ENCODE measurements at regions not wholly inside any gene's neighbourhood (a gene's known extent, or its start where the extent isn't known, plus 50 kb on each side); places are given as distances from the start of the nearest gene placed in this dataset.
"Not testable (repeated sequence)": the region's sequence is repeated elsewhere in the genome, so short reads cannot be mapped to it uniquely, and the experiment has no call there.

DNA sequence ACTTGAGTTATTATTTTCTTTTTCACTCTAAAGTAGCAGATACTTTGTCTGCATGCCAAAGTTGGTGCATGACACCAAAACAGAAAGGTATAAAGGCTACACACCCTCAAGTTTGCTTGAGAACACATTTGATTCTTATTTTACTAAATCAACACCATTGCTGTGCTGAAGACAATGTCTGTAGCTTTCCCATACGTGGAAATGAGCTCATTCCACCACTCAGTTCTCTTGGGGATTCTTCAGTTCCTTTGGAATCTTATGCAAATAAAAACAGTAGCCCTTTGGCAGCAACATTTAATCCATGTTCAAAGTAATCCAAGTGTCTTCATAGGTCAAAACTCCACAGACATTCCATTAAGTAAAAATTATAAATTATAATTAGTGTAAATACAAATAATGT is 264.9 kb downstream of the TLE1 start:
- FAIRE-seq = no peak

DNA sequence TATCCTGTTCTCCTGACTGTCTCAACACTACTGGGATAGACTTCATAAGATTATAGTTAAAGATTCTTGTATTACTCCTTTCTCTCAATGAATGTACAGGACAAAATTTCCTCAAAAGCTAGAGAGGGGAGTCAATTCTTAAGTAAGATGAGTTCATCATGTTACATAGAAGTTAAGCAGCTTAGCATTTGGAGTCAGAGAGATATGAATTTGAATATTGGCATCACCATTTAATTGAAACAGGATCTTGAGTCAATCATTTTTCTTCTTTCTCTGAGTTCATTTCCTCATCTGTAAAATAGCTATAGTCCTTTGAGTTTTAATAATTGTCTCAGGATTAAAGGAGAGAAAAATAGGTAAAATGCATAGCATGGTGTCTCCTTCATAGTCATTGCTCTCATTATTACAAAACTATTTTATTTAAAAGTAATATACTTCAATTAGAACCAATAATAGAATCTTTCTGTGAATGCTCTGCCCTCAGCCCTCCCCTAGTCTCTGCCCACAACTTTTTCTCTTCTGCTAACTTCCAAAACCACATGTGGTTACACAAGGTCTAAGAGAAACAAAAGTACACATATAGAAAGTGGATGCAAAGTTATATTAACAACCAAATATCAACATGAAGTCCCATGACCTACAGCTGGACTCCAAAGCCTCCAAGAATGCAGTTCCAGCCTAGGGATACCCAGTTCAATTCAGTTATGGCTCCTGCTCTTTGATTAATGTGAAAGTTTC is 265.6 kb downstream of the TLE1 start:
- FAIRE-seq = no peak

DNA sequence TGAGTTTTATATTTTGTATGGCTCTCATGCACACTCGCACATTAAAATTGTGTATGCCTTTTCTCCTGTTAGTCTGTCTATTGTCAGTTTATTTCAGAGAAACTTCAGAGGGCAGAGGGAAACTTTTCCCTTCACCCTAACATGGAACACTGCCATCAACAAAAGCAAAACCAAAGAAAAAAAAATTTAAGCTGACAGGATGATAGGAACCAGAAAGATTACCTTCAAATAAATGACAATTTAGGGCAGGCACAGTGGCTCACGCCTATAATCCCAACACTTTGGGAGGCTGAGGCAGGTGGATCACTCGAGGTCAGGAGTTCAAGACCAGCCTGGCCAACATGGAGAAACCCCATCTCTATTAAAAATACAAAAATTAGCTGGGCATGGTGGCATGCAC is 268.3 kb downstream of the TLE1 start:
- FAIRE-seq = not testable (repeated sequence)

DNA sequence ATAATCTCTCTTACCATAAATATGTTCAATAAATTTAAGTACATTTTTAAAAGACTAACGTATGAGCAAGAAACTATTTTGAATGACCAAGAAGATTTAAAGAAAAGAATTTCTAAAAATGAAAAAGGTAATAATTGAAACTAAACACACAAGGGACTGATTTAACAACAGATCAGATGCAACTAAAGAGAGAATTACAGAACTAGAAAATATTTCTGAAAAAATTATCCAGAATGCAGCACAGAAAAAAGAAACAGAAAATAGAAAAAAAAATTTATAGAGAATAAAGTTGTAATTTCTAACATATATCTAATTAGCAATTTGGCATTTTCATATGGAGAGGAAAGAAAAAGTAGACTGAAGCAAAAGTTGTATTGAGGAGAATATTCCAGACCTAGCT is 269.3 kb downstream of the TLE1 start:
- FAIRE-seq = no peak

DNA sequence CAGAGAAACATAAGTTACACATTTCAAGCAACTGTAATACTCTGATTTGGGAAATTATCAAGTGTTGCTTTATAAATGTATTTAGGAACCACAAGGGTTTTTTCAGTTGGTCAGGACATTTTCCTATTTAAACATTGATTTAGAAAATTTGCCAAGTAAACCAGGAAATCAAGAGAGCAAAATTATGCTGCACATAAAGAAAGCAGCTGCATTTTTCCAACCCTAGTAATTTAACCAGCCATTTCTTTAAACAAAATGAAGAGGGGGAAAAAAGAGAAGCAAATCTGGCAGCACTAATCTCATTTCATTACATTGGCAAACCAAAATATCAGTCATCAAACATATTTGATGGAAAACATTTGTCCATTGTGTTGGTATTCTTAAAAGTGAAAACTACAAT is 271.4 kb downstream of the TLE1 start:
- FAIRE-seq = no peak

DNA sequence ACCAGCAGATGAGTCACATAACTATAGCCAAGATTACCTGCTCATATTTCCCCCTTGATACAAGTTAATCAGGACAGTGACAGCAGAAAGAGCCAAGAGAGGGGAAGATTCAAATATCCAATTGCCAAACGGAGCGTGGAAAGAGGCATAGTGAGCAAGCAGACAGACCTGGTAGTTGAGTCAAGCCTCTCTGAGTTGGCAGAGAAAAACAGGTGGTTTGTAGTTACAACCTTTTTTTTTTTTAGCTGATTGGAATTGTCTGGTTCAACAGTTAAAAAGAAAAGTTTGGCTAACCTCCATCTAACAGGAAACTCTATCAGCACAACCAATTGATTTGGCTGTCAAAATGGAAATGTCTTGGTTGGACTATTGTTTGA is 272.1 kb downstream of the TLE1 start:
- FAIRE-seq = no peak

DNA sequence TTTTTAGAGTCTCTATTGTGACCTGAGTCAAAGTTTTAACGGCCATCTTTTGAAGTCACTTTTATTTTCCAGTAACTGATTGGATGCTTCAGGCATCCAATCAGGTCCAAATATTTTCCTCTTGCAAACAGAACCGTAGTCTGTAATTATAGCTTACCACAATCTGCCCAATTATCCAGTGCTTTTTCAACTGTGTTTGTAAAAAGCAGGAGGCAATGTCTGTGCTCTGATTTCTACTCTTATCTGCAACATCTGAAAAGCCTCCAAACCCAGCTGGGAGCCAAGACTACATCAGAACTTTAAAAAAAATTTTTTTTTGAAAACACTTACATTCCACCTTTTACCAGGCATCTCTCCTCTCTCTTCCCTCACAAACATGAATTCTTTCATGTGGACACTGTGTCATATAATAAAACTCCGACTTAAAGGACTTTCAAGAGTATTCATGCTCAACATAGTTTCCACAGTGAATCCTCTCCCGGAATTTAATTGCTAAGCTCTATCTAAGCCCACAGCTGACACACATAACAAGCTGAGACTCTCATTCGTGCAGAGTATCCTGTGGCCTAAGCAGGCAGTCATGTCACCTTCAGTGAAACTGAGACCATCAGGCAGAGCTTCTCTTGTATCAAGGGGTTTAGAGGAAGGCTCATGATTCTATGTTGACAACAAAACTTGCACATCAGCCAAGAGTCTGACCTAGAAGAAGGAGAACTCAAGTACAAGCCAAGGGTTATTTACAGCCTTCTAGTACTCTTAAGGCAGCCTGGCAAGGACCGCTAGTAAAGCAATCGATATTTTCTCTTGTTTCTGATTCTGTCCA is 272.7 kb downstream of the TLE1 start:
- FAIRE-seq = no peak

DNA sequence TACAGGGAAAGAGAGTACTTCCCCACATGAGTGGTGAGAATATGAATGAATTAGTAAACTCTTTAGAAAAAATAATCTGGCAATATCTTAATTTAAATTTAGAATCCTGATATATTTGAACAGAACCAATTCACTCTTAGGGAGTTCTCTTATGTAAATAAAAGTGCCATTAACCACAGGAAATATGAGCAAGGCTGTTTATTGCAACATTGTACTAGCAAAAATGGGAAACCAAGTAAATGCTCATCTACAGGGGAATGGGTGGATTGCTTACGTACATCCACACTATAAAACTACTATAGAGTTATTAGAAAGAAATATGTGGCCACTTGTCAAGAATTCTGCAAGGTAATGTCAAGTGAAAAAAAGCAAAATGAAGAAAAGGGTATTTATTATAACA is 274.5 kb downstream of the TLE1 start:
- no peak for FAIRE-seq

DNA sequence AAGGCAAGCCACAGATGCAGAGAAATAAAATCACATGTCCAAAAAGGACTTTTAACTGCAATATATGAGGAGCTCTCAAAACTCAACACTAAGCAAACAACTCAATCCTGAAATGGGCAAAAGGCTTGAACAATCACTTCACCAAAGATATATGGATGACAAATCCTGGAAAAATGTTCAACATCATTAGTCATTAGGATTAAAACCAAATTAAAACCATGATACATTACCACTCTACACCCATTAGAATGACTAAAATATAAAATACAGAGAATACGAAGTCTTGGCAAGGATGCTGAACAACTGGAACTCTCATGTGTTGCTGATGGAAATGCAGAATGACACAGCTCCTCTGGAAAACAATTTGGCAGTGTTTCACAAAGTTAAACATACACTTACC is 277.4 kb downstream of the TLE1 start:
- FAIRE-seq = no peak

DNA sequence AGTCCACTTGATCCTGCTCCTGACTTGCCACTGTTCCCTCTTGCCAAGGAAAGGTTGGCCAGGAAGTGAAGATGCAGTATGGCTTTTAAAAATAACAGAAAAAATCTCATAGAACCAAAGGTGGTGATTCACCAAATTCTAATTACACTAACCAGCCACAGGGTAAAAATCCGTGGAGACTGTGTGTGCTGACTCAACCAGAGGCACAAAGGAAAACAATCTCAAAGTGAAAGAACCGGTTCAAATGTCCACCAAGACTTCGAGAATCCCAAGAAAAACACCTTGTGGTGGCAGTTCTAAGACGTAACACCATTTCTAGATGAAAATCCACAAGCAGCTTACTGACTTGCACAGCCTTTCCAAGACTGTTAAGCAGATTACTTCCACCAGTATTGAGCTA is 279.1 kb downstream of the TLE1 start:
- FAIRE-seq = no peak

DNA sequence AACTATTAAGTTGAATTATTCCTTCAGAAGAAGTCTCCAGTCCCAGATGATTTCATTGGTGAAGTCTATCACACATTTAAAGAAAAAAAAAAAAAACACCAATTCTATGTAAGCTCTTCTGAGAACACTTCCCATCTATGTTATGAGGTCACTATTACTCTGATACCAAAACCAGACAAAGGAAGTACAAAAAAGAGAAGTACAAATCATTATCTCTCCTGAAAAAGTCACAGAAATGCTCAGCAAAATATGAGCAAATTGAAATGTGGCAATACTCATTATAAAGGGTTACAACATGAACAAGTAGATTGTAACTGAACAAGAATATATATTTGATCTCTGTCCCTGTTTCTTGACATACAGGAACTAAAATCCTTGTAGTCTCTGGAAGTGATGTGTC is 280.4 kb downstream of the TLE1 start:
- no peak for FAIRE-seq

DNA sequence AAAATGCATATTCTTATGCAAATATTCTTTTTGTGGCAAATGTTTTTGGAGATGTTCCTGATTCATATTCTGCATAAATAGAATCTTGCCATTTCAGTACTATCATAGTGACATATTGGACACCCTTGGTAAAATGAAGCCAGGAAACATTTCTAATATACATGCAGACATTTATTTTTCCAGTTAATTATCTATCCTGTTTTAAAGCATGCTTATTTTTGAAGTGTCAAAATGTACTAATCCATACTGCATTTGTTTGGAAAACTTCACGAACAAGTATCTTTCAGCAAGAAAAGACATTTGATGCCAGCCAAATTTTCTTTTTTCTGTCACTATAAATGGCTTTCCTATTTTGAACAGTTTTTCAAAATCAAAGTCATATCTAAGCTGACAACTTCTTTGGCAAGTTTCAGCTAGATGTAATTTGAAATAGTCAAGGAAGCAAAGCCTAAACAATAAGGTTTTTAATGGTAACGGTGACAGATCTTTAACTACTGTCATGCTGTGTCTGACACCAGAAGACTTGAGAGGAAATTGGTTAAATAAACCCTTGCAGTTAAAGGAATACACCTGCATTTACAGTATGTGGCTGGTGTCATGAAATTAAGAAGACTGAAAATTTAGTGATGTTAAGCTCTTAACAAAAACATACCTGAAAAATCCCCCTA is 284.3 kb downstream of the TLE1 start:
- FAIRE-seq = no peak

DNA sequence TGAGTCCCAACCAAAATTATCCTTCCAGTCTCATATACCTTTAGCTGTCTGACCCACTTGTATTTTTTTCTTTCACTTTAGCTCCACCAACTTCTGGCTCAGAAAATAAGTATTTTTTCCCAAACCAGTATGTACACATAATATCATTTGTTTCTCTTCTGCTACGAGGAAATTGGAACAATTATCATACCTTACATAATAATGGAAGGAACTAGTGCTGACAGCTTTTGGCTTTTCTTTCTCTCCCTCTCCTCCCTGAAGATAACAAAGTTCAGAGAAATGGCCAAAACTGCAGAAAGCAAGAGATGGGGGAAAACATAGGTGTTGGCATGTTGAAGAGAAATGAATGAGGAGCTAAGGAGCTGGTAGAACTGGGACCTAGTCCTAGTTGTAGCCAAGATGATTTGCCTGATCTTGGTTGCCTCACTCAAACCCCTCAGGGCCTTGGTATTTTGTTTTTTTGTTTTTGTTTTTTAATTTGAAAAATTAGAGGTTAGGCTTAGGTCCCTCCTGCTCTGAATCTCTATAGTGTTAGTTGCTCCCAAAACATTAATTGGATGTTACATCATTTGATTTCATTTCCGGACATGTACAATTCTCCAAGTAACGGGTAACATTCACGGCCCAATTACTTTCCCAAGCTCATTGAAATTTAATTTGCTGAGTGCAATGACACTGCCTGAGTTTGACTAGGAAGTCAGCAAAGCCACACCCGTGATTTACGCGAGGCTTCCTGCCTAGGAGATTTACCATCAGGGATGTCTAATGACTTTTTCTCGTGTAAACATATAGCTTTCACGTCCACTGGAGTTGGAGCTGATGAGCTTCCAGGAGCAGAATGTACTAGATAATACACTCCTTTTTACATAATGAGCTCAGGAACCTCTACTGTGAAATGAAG is 291.6 kb downstream of the TLE1 start:
- no peak for FAIRE-seq

DNA sequence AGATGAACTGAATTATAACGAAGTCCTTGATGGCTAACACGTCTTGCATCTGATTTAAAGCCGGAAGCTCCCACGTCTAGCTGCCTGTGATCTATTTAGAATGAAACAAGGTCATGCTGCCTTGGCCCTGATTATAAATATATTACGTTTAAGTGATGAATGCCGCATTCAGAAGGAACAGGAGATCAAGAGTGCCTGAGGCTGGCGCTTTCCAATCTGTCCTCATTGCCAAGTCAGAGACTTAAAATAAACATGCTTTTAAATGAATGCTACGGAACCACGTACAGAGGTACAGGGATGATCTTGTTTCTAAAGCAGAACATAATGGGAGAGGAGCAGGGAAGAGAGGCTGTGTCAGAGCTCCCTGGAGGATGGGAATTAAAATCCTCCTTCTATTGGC is 292.8 kb downstream of the TLE1 start:
- no peak for FAIRE-seq

DNA sequence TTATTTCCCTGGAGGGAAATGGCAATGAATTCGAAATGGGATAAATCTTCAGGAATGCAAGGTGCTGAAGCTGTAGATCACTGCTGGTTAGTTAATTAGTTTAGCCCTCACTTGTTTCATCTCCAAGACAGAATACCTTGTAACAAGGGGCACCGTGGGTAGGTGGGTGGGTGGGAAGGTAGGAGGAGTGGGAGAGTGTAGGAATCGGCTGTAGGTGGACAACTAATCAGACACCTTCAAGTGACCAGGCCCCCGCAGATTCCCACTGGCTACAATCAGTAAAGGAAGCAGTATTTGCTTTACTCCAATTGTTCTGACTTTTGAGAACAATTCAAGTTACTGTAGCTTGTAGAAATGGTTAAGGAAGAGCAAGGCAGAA is 293.7 kb downstream of the TLE1 start:
- FAIRE-seq = no peak

DNA sequence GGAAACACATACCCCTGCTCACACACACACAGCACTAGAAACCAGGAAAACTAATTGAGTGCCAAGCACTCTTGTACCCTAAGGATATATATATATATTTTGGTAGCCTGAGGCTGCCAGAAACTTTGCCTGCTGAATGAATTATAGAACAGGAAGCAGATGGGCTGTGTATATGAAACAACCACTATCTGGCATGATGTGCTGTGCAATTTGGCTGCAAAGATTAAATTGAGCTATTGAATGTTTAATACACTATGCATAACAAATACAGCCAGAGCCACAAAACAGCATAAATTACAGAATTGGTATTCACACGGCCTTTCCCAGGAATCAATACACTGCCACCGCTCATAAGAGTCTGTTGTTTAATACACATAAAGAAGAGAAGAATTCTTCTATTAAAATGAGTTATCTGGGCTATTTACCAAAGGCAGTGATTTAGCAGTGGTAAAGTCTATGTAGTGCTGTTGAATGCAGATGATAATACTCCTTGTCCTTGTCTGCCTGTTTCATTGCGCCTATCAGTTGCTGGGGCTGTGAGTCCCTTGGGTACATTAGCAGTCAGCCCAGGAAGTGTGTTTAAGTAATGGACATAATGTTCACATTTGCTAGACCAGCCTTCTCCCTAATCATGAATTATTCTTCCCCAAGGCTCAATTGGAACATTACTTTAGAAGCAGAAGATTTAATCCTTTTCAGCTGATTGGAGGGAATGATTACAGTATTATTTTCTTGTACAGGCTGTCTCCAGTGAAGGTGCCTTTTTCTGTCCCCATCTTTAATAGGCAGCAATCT is 294.3 kb downstream of the TLE1 start:
- FAIRE-seq = no peak

DNA sequence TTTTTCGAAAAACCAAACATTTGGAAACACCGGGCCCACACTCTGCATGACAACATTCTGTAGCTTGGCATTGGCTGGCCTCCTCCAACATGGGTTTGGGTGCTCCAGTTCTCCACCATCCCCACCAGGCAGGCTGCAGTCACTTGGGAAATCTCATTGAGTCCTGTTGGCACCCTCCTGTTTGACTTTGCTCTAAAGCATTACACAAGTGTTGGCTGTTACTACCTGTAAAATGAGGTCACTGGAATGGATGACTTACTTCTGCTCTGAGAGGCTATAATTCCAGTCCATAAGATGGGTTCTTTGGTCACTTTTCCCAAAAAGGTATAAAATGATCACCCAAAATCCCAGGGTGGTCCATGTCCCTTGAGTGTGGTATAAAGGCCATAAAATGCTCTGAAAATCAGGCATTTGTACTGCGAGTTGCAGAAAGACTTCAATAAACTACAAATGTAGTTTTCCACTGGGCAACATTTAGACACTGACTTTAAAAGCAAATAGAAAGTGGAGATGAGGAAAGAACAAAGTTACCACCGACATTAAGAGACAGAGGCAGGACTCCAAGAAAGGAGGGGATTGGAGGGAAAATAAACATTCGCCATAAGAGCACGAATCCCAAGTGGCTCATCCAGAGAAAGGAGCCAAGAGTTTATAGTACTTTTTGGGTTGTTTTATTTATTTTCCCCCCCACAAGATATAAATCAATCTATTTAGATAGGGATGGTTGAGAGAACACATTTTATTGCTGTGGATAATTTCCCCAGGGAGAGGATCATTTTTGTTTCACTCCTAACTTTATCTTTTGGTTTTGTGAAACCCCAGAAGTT is 295.1 kb downstream of the TLE1 start:
- no peak for FAIRE-seq

DNA sequence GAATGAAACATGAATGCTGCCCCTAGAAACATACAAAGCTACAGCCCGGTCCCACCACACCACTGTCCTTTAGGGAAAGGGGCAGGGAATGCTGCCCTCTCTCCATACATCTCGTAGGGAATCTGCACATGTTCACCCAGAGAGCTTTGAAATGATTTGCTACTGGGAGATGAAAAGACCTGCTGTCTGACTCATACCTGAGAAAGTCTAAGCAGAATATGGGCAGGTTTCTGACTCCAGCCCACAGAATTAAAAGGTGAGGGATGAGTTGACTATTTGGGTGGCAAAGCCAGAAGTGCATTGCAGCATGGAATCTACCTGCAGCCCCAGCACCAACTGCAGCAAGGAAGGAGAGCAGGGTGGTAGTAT is 297.9 kb downstream of the TLE1 start:
- no peak for FAIRE-seq

DNA sequence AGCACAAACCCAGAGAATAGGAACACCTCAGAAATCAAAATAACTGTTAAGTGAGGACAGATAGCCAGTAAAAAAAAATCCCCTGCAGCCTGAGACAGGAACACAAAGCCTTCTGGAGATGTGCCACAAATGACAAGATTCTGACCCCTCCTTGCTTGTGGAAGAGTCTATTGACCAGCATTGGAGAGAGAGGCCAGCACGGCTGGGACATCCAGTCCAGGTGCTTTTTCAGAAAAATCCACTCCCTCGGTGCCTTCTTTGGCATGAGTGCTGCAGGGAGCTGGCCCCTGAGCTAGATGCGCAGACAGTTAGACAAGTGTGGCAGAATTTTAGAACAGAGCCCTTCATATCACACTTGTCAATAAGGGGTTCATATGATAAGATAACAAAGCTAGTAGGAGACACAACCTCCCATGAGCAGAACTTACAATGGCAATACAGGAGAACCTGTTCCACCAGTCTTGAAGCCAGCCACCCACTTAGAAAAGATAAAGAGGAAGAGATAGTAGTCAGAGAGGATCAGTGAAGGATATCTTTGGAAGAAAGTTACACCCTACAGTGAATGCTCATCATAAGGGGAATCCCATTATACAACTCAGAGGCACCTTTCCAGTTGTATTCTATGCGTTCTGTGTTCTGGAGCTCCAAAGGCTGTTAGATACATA is 298.4 kb downstream of the TLE1 start:
- no peak for FAIRE-seq

DNA sequence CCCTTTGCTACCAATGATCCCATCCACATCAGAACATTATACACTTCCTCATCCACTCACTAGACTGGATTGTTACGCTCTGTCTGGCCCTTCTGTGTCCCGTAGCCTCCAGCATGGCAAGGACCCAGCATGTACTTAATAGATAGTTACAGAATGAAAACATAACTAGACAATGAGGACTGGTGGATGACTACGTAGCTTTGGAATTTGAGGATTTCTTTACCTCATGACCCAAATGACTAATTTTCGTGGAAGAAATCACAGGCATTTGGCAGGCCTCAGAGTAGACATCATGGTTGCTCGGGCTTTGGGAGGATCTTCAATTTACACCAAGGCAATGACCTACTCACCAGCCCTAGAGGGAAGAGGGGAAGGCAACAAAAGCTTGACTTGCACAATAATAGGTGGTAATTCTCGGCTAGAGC is 299.8 kb downstream of the TLE1 start:
- FAIRE-seq = no peak

DNA sequence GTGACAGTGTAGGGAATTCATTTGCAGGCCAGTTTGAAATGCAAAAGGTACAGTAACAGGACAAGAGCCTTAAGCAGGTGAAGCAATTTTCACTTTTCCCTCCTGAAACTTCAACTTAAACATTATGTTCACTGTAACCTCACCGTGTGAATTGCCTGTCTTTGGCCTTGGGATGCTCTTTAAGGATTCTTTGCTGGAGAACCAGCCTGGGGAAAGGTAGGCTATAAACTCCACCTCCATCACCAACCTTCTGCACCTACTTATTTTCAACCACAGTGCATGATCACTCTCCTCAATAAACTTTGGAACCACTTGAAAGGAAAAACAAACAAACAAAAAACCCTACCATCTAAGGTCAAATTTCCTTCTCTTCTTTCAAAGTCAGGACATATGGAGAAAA is 300.5 kb downstream of the TLE1 start:
- no peak for FAIRE-seq

All from A204.1 (cell line).